GM21390 (cell line): ENCODE measurements at regions not wholly inside any gene's neighbourhood (a gene's known extent, or its start where the extent isn't known, plus 50 kb on each side); places are given as distances from the start of the nearest gene placed in this dataset.

Experiments used
- ATAC-seq: cut with Tn5 transposase; IDR thresholded peaks from one replicate; pipeline ENCODE4 v1.9.1; 2021; ENCODE audit not compliant: unreplicated experiment

DNA sequence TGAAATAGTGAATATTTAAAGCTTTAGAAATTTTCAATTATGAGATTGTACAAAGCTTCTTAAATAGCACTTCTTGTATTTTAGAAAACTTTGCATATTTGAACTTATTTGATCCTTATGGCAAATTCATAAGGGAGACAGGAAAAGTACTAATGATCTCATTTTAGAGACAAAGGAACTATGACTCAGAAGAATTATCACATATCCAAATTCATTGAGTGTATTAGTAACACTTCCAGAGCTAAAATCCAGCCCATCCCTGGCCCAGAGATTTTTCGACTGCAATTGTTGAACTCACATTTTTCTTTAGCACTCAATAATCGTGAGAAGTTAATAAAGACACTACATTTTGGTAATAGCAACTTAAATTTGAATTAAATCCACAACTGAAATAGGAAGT lies 704.3 kb downstream of the EPM2A start:
- ATAC-seq: no peak

DNA sequence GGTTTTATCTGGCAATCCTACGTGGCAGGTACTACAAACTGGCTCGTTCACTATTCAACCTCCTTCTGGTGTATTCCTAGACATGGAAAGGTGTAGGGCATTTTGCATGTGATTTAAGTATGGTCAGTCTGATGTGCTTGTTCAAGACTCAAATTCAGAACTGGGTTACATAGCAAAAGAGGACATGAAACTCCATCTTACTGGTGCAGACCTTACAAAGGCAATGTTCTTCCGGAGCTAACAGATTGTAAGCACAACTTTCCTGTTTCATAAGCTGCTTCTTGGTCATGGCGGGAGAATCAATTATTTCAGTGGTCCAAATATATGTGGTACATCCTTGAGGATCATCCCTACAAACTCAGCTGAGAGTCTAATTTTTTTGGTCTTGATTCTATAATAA lies 703.4 kb downstream of the EPM2A start:
- no peak for ATAC-seq

GRCh38 chr6:145032562-145033145 lies 702.7 kb downstream of the EPM2A start:
- ATAC-seq: no peak

DNA sequence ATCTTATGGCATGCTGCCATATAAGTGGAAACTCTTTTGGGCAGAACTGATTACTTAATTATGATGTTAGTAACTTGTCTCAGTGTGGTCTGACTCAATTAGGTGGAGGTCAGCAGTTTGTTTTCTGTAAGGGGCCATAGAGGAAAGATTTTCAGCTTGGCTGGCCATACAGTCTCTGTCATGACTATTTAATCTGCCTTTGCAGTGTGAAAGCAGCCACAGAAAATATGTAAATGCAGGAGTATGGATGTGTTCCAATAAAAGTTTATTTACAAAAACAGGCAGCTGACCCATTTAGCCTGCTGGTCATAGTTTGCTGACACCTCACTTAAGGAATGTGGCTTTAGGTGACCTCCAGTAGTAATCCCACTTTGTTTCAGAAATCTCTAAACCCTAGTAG lies 700.7 kb downstream of the EPM2A start:
- no peak for ATAC-seq

DNA sequence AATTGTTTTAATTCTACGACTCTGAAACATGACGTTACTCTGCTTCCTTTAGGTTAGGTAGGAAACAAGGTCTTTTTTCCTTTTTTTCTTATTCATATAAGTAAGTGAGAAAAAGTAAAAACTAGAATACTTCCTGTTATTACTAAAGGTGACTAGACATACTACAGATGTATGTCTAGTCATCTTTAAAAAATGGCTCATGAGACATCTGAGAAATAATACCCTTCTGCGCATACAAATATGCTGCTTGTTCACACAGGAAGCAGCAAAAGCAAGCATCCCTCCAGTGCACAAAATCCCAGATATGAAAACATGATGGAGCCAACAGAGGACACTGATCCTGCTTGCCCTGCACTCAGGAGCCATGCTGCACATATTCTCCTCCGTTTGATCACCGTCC lies 699.1 kb downstream of the EPM2A start:
- ATAC-seq: no peak

DNA sequence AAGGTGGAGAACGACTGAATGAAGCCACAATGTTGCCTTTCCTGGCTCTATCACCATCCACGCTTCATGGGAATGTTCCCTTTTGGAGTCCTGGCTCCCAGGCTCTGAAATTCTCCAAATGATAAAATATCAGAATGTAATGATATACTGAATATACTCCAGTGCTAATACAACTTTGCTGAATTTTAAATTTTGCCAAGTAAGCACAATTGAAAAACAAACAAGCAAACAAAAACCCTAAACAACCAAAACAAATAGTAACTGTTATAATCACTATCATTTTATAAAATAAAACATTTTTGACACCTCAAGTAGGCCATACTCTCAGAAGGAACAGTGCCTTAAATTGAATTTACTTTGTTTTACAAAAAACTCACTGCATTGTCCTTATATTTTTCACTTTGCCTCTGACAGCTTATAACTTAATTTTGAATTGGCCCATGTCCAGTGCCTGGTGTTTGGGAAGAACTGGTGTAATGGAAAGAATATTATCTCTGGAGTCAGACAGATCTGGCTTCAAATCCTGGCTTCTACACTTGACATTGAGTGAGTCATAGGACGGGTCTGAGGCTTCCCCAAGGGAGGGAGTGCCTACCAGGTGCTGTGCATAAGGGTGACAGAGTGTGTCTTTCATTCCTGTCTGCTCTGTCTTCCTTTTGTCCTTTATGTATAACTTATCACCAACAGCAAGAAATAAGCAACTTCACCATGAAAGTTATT lies 698.3 kb downstream of the EPM2A start:
- ATAC-seq: no peak

DNA sequence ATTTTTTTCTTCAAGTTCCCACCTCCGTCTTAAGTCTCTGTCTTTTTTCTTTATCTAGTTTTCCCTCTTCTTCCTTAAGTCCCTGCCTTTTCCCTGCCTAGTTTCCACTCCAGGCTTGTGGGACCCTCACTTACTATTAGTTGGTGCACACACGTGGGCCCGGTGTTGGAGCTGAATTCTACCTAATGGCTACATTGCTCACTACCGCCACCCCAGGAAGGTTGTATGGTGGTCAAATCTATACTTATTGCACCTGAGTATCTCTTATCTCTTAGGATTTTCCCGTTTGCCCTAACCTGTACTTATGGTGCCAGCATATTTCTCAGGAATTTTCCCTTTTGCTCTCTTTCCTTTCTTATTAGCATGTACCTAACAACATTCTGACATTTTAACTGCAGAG lies 692.8 kb downstream of the EPM2A start:
- no peak for ATAC-seq

DNA sequence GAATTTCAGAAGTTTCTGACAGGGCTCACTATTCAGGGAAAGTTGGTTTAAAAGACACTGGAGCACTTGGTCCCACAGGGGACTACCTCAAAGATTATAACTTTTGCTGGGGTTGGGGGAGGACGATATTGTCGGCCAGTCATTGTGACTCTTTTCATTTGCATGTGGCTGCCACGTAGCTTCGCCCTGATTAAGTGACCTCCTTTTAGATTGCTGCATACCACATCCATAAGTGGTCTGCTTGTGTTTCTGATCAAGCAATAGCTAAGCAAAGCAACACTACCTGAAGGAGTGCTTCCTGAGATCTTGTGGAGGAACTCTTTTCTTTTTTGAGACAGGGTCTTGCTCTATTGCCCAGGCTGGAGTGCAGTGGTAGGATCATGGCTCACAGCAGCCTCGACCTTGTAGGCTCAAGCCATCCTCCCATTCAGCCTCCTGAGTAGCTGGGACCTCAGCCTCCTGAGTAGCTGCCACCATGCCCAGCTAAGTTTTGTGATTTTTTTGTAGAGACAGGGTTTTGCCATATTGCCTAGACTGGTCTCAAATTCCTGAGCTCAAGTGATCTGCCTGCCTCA lies 691.3 kb downstream of the EPM2A start:
- ATAC-seq: no peak

GRCh38 chr6:145044641-145045246 lies 690.6 kb downstream of the EPM2A start:
- no peak for ATAC-seq

DNA sequence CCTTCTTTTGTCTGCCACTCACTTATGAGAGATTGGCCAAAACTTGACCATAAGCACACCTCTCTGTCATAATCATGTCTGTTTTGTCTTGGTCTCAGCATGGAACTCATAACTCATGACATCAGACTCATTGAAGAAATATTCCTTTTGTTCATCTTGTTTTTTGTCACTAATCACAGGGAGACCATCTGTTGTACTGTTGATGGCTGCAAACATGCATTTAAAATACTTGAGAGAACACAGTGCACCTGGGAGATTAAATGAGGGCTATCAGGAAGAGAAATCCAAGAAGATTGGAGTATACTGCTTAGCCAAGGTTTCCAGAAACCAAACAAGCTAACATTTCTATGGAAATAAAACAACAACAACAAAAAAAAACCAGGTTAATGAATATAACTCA lies 689.7 kb downstream of the EPM2A start:
- ATAC-seq: no peak

- no peak for ATAC-seq
Measured at GRCh38 chr6:145047891-145048290, 687.4 kb downstream of the EPM2A start.

DNA sequence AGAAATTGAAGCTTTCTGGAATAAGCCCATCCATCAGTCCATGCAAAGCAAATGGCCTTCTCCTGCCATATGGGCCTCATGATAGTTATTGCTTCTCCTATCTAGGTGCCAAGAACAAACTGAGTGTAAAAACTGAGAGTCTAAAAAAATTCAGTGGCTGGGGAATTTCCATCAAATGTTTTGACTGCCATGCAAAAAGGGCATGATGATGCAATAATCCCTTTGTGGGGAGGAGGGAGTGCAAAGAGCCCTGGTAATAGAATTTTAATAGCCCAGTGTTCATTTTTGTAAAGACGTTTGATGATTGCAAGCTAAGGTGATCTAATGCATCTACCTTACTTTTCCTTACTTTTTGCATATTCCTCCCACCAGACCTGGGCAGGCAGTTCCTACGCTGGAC lies 683.7 kb downstream of the EPM2A start:
- ATAC-seq: no peak

GRCh38 chr6:145055567-145055966 lies 679.8 kb downstream of the EPM2A start:
- no peak for ATAC-seq

GRCh38 chr6:145060714-145061113 lies 674.6 kb downstream of the EPM2A start:
- no peak for ATAC-seq

GRCh38 chr6:145063091-145063490 lies 672.2 kb downstream of the EPM2A start:
- no peak for ATAC-seq

- ATAC-seq: no peak
Measured at GRCh38 chr6:145067430-145067829, 667.9 kb downstream of the EPM2A start.

DNA sequence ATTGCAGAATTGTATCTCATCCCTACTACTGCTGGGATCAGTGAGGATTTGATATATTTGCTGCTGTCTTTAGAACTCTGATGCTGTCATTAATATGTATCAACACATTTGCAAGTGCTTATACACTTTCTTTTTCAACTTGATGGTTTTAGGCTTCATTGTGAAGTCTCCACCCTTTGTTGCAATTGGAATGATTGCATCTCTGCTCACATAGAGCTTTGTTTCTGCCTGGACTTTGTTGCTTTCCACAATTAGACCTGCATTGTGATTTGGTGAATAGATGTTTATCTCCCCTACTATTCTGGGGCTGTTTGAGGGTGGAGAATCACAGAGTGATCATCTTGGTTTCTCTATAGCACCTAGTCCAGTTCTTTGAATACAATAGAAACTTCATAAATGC lies 666.7 kb downstream of the EPM2A start:
- no peak for ATAC-seq

DNA sequence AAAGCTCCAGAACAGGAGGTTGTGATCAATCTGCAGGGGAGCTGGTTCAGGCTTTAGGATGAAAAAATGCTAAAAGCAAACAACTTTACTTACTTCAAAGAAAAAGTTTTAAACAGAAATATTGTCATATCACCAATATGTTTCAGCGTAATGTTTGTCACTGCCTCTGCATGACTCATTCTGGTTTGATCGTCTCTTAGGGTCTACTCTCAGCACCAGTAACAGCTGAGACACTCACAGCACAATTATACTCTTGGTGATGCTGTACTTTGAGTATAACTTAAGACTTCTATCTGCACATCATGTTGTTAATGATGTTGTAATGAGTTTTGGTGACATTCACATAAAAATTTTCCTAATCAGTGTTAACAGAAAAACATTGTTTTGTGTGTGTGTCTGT lies 665.4 kb downstream of the EPM2A start:
- ATAC-seq: no peak

DNA sequence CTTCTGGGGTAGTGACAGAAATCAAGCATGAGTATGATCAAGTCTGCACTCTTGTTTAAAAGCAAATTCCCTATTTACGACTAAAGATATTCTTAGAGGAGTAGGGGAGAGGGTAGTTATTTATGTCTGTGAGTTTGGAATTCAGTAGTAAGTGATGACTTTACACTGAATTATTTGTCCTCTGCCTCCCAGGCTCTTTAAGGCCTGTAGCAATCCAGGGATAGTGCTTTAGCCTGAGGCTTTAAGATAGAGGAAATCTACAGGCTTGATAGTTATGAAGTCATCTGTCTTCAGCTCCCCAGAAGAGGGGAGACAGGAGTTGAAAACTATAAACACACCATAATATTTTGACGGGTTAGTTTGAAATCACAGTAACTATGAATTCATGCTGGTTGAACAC lies 664.5 kb downstream of the EPM2A start:
- no peak for ATAC-seq

DNA sequence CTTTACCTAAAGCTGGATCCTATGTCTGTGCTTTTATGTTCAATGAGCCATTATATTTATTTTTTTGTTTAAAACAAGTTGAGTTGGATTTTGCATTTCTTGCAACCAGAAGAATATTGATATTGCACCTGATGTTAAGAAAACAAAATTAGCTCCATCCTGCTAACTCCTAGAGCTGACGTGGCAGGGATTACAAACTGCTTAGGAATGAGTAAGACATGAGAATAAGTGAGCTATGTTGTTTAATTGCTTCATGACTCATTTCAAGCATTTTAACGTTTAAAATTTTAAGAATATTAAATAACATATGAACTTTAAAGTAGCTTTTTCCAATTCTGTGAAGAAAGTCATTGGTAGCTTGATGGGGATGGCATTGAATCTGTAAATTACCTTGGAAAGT lies 663.5 kb downstream of the EPM2A start:
- no peak for ATAC-seq

- no peak for ATAC-seq
Measured at GRCh38 chr6:145073811-145074210, 661.5 kb downstream of the EPM2A start.

- no peak for ATAC-seq
Measured at GRCh38 chr6:145074805-145075204, 660.5 kb downstream of the EPM2A start.
